Stomach (tissue), 4 donors: ENCODE measurements at regions not wholly inside any gene's neighbourhood (a gene's known extent, or its start where the extent isn't known, plus 50 kb on each side); places are given as distances from the start of the nearest gene placed in this dataset.

Experiments used
- EP300 ChIP-seq: sonication (generic); formaldehyde crosslinking; IDR thresholded peaks from one replicate; pipeline ENCODE4 v1.6.1; 2017; ENCODE audit warnings: antibody characterized with exemption
- POLR2A ChIP-seq, 4 donors: fragments of 450-650 bp; IDR thresholded peaks; one replicate each; pipeline ENCODE4 v1.6.1; 2016; ENCODE audit warnings: antibody characterized with exemption in 4 of 4, control low read depth in 2 of 4, mild to moderate bottlenecking in 1 of 4, moderate library complexity in 1 of 4
- POLR2AphosphoS5 ChIP-seq, 3 donors: sonication (generic); formaldehyde crosslinking; IDR thresholded peaks; one replicate each; pipeline ENCODE4 v1.6.1; 2016; ENCODE audit warnings: antibody characterized with exemption in 3 of 3
- TF ChIP-seq, protein P1 (sequence below), 7 experiments: fragments of 450-650 bp in 4 of 7; fragments of 200-600 bp in 3 of 7; sonication (generic) in 3 of 7; IDR thresholded peaks; one replicate each; pipeline ENCODE4 v1.5.1; 2016 to 2019; ENCODE audit warnings: antibody characterized with exemption in 7 of 7, control low read depth in 2 of 7, mild to moderate bottlenecking in 1 of 7

DNA sequence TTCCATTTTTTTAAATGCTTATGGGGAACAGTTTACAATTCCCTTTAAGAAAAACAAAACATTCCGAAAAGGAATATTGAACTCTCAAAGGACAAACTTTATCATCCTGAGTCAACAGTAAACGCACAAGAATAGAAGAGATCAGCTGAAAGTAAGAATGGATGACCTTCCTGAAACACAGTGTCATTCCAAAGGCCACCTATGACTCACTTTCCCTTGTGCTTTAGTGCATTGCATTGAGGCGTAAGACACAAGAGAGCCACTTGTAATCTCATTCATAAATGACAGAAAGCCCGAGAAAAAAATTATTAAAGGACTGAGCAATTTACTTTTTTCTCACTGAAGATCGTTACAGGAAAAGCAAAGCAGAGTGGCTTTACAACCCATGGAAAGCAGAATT, 1062.4 kb upstream of the DIAPH2 start:
- TF ChIP-seq, protein P1, sequence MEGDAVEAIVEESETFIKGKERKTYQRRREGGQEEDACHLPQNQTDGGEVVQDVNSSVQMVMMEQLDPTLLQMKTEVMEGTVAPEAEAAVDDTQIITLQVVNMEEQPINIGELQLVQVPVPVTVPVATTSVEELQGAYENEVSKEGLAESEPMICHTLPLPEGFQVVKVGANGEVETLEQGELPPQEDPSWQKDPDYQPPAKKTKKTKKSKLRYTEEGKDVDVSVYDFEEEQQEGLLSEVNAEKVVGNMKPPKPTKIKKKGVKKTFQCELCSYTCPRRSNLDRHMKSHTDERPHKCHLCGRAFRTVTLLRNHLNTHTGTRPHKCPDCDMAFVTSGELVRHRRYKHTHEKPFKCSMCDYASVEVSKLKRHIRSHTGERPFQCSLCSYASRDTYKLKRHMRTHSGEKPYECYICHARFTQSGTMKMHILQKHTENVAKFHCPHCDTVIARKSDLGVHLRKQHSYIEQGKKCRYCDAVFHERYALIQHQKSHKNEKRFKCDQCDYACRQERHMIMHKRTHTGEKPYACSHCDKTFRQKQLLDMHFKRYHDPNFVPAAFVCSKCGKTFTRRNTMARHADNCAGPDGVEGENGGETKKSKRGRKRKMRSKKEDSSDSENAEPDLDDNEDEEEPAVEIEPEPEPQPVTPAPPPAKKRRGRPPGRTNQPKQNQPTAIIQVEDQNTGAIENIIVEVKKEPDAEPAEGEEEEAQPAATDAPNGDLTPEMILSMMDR (IDR thresholded peaks at IDR 0.05), result no peak
- no peak for TF ChIP-seq POLR2AphosphoS5 (IDR thresholded peaks at IDR 0.05)
- no peak for TF ChIP-seq POLR2A (IDR thresholded peaks at IDR 0.05)
- TF ChIP-seq EP300, result no peak
